HG03196 (cell line): ENCODE measurements at regions not wholly inside any gene's neighbourhood (a gene's known extent, or its start where the extent isn't known, plus 50 kb on each side); places are given as distances from the start of the nearest gene placed in this dataset.
"Not testable (repeated sequence)": the region's sequence is repeated elsewhere in the genome, so short reads cannot be mapped to it uniquely, and the experiment has no call there.

Experiments used
- ATAC-seq: cut with Tn5 transposase; IDR thresholded peaks from one replicate; pipeline ENCODE4 v1.9.1; 2021; ENCODE audit not compliant: unreplicated experiment

DNA sequence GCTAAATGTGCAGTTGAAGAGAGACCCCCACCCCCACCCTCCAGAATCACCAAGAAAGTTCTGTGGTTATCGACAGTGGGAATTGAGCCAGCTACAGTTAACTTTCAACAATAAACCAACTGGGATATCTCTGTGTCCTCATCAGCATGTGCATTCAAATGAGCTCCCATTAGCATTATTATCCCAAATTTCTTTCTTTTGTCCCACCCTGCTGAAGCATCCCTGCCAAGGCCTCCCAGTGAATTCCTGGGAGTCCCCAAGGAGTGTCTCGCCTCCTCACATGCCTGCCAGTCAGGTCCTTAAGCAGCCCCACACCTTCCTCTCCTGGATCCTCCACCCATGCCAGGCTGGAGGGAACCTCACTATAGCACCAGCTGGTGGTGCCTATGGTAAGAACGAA is 422.1 kb upstream of the HNRNPA3 start:
- no peak for ATAC-seq

GRCh38 chr2:176793792-176794191 is 418.8 kb upstream of the HNRNPA3 start:
- no peak for ATAC-seq

GRCh38 chr2:176794392-176794791 is 418.2 kb upstream of the HNRNPA3 start:
- ATAC-seq: no peak

- no peak for ATAC-seq
These were observed 416.8 kb upstream of the HNRNPA3 start for GRCh38 chr2:176795823-176796222.

DNA sequence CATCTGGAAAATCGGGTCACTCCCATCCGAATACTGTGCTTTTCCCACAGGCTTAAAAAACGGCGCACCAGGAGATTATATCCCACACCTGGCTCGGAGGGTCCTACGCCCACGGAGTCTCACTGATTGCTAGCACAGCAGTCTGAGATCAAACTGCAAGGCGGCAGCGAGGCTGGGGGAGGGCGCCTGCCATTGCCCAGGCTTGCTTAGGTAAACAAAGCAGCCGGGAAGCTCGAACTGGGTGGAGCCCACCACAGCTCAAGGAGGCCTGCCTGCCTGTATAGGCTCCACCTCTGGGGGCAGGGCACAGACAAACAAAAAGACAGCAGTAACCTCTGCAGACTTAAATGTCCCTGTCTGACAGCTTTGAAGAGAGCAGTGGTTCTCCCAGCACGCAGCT is 415.9 kb upstream of the HNRNPA3 start:
- not testable (repeated sequence) for ATAC-seq

- ATAC-seq: no peak
These were observed 408.2 kb upstream of the HNRNPA3 start for GRCh38 chr2:176804392-176804791.

DNA sequence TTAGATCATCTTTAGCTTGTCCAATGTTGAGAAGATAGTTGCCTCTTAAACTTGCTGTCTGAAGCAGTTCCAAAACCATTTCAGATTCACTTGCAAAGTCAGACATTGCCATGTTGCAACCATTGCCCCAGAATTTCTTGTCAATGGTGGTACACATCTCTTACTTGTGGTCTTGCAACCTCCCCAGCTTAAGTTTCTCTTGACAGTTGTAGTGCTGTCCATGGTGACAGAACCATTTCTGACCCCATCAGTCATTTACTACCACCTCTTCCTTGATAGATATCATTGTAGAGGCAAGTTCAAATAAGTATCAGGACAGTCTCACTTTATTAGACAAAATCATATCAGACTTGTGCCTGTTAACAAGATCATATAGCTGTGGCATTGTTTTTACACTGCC is 407.2 kb upstream of the HNRNPA3 start:
- ATAC-seq: no peak

GRCh38 chr2:176812246-176812775 is 400.3 kb upstream of the HNRNPA3 start:
- ATAC-seq: no peak

DNA sequence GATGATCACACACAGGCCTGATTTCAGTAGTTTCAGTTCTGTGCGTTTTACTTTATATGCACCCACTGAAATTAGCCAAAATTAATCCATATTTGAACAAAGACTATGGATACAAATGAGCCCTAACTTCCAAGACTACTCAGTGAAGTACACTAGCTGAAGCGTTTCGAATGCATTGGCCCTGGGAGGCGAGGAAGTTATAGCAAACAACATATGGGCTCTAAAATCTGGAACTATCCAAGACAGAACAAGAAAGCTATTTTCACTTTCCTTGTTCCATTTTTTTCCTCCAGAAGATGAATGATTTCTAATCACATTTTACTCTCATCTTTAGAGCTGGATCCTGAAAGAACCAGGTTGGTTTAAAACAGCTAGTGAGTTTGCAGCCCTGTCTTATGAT is 399.4 kb upstream of the HNRNPA3 start:
- ATAC-seq: no peak

- ATAC-seq: no peak
These were observed 399.0 kb upstream of the HNRNPA3 start for GRCh38 chr2:176813621-176814049.

DNA sequence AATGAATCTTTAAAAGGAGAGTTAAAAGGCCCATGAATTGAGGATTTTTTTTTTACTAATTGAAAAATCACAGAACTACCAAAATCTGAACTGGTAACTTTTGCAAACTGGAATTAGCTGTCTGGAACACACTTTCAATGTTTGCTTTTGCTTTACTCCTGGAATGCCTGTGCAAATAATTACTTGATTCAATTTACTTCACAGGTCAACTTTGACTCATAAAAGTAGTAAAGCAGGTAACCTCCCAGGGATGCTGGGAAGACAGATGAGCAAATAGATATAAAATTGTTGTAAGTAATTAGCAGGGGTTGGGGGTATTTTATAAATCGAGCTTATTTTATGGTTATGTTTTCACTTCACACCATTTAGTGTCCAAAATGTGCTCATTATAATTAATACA is 398.3 kb upstream of the HNRNPA3 start:
- no peak for ATAC-seq

DNA sequence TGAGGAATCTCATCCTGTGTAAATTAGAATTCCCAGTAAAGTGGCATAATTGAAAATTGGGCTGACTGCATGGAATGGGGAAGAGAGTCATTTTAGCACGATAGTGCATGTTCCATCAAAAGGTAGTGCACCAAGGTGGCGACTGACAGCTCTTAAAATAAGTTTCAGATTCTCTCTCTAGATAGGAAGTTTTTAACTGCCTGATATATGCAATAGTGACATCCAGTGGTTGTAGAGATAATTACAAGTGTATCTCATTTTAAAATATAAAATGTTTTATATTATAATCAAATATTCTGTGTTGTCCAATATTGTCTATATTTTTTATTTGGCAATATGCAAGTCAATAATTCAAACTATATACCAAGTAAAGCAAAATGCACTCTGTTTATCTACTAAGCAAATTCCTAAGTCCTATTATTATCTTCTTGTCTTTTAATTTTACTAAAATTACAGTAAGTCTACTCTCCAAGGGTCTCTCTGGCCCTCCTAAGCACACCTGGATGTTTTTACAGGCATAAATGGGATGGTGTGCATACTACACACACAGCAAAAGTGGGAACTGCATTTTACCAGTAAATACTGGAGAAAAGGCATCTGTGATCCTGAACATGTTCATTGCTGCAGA is 397.7 kb upstream of the HNRNPA3 start:
- peak; percentile 55 for ATAC-seq

- ATAC-seq: no peak
These were observed 395.5 kb upstream of the HNRNPA3 start for GRCh38 chr2:176817061-176817565.

DNA sequence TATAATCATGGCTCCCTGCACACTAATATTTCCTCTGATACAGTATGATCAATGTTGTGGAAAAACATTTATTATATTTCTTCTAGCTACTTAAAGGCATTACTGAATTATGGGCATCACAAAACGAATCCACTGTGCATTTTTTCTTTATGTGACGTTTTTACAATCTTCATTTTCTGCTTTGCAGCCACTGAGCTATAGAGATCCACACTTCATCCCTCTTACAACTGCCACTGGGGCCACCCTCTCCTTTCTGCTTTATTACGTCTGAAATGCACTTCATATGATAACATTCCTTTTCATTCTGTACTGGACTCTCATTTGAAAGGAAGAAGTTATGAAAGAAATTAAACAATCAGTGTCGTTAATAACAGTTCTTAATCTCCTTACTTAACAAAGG is 394.5 kb upstream of the HNRNPA3 start:
- ATAC-seq: no peak

DNA sequence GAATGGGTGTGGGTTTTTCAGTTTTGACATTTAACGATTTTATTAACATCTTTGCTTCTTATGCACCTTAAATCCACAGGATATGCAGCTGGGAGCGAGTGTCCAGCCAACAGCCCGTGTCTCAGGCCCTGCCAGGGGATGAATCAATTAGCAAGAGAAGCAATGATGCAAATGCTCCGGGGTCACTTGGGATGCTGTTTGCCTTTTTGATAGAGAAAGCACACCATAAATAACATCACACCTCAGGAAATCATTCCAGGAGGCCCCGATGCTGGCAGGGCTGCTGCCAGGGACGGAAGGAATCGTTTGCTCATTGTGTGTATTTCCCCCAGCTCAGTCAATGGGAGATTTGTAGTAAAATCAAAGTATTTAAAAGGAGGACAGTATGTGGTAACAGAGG is 394.0 kb upstream of the HNRNPA3 start:
- ATAC-seq: no peak

DNA sequence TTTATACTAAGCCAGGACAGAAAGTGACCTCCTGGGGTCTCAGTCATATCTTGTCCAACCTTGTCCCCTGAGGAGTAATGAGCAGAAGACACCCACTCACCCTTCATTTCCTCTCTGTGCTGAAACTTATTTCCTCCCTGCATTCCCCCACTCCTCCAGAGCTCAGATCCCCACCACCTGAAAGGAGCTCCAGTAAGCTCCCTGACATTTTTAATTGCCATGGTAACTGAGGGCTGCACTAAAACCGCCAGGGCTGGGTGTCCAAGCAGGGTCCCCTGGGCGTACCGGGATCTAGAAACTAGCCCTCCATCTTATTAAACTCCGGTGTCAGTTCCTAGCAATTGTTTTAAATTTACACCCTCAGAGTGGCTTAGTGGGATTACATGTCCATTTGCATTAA is 393.3 kb upstream of the HNRNPA3 start:
- ATAC-seq: no peak

GRCh38 chr2:176820371-176820932 is 392.1 kb upstream of the HNRNPA3 start:
- ATAC-seq: no peak

DNA sequence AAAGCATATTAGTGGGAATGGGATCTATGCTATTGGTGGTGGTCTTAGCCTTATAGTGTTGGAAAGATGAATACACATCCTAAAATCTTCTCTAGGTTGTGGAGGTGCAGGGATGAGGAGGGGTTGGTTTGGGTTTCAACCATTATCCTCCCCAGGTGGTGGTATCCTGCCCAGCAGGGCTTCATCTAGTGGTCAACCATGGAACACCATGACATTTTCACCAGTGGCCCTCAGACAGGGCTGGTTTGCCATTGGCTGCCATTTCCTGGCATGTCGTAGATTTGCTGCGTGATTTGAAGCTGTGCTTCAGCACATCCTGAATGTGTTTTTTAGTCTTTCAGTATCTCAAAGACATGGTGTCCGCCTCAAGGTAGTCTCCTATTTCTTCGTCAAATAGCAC is 391.2 kb upstream of the HNRNPA3 start:
- ATAC-seq: no peak

DNA sequence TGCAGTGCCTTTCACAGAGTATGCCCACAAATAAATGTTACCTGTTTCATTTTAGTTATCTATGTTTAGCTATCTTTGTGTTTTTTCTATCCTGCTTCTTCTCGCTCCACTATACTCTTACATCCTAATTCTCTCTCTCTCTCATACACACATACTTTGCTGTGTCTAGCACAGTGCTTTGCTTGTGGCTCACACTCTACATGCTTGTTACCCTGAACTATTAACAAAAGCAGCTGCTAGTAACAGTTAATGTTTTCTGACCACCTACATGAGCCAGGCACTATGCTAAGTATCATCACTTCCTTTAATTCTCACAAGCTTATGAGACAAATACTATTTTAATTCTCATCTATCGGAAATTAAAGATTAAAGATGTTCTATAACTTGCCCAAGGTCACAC is 390.5 kb upstream of the HNRNPA3 start:
- ATAC-seq: no peak

DNA sequence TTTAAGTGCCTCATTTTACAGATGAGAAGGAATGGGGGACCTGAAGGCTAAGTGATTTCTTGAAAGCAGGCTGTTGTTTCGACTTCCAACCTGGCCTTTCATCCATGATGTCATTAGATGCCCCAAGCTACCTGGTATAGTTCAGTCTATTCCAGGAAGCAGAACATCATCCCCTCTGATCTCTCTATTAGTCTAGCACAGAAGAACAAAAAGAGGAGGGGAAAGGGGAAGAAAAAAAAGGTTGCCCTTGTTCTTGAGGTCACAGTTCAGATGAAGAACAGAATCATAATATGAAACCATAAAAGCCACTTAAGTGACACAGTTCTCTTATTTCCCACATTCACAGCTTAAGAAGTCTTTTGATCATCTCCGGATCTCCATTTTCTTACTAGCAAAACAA is 386.2 kb upstream of the HNRNPA3 start:
- ATAC-seq: no peak

GRCh38 chr2:176826984-176827668 is 385.5 kb upstream of the HNRNPA3 start:
- no peak for ATAC-seq

- no peak for ATAC-seq
These were observed 382.2 kb upstream of the HNRNPA3 start for GRCh38 chr2:176830362-176830761.
